ENCODE measurements at regions not wholly inside any gene's neighbourhood (a gene's known extent, or its start where the extent isn't known, plus 50 kb on each side); places are given as distances from the start of the nearest gene placed in this dataset.

DNA sequence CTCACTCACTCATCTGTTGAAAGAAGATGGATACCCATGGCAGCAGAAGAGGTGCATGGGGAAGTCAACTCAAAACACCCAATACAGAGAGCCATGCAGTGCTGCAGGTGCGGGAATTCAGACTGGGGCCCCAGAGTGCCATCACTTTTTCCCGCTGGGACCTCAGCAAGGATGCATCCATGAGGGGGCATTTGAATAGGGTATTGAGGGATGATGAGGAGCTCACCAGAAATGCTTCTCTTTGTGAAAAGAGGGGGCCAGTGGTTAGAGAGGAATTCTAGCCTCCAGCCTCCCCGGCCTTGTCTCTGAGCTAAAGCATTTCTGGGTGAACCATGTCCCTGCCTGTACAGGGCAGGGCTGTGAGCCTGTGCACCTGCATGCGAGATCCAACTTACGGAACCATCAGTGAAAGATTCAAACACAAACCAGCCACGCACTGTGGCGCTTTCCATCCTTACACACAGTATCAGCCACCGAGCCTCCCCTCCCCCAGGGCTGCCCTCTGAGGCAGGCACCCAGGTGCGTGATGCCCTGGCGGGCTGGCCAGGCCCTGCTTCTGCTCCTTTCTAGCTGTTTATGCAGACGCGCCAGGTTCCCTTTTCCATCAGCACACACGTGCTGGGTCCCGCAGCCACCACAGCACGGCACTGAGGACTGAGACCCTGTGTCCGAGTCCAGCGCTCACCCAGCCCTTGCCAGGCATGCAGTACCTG lies 1177.2 kb downstream of the BRD1 start:
- Mint-ChIP-seq H3K9me3 (peaks cover 0 to 4% (median 0%) of the 10 kb centered on the region in 3 donors), H3K4me1 (no peaks in the 10 kb centered on the region), H3K36me3 (no peaks in the 10 kb centered on the region), H3K27ac (no peak overlapping the region), H3K4me3 (no peak overlapping the region), H3K27me3 (no peaks in the 10 kb centered on the region)

DNA sequence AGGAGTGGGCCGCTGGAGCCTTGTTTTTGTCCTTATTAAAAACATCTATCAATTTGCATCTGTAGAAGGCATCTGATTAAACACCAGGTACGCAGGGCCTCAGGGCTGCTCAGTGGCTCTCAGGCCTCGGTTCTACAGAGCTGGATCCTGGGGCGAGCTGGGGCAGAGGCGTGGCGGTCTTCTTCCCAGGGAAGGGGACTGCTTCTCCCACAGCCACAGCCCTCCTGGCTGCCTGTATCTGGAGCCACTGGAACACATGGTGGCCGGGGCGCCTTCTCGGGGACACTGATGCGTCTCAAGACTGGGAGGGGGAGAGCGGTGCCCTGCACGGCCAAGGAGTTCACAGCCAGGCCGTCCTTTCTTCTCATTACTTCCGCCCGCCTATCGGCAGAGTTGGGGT lies 1178.2 kb downstream of the BRD1 start:
- H3K27ac Mint-ChIP-seq, result no peak overlapping the region
- no peak overlapping the region for H3K4me3 Mint-ChIP-seq
- H3K4me1 Mint-ChIP-seq, result no peaks in the 10 kb centered on the region
- peaks cover 0 to 2% (median 0%) of the 10 kb centered on the region in 3 donors for H3K9me3 Mint-ChIP-seq
- H3K36me3 Mint-ChIP-seq, result no peaks in the 10 kb centered on the region
- H3K27me3 Mint-ChIP-seq, result no peaks in the 10 kb centered on the region

DNA sequence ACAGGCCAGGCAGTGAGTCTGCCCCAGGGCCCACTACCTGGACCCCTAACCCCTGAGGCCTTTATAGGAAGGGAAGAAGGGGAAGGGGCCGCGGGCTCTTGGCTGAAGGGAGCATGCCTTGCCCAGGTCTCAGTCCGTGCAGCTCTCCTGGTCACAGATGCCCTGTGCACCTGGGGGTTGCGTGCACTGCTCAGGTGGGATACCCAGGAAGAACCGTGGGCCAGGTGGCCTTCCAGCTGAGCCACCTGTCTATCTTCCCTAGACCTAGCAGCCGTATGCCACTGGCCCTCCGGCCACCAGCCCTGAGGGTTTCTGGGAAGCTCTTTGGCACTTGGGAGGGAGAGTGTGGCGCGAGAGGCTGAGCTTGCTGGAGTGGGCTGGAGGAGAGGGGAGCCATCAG lies 1178.6 kb downstream of the BRD1 start:
- Mint-ChIP-seq H3K36me3 (no peaks in the 10 kb centered on the region), H3K27me3 (no peaks in the 10 kb centered on the region), H3K9me3 (peaks cover 0 to 2% (median 0%) of the 10 kb centered on the region in 3 donors), H3K4me1 (no peaks in the 10 kb centered on the region), H3K27ac (no peak overlapping the region), H3K4me3 (no peak overlapping the region)

DNA sequence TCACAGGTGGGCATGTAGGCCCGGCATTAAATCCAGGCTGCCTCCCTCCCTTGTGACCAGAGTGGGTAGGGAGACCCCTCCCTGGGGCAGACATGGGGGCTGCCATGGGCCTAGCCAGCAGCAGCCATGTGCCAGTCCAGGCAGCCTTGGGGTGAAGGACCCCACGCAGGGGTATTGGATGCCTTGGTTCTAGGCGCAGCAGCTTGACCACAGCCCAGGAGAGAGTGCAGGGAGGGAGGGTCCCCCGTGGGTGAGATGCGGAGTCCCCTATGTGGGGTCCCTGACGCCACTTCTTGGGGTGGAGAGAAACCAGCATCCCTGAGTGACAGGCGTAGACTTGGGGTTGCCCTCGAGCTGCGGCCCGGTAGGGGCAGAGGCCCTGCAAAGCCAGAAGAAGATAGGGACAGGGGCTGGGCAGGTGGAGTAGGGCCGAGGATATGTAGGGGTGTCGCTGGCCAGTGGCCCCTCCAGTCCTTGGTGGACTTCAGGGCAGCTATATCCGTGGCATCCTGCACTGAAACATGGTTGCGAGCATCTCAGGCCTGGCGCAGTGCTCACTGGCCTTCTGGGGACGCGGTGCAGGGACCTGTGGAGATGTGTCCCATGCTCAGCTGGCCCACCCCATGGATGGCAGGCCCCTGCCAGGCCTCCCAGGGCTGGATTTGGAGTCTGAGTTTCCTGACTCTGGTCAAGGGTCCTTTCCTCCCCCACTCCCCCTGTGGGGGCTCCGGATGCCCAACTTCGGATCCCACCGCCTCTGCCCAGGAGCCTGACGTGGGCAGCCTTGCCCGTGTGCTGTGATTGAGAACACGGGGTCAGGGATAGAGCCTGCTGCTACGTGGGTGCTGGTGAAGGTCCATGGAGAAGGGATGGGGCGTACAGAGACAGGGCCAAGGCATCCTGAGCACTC lies 1179.8 kb downstream of the BRD1 start:
- H3K27ac Mint-ChIP-seq, result no peak overlapping the region
- H3K4me3 Mint-ChIP-seq, result no peak overlapping the region
- H3K36me3 Mint-ChIP-seq, result no peaks in the 10 kb centered on the region
- peaks cover 0 to 2% (median 0%) of the 10 kb centered on the region in 3 donors for H3K9me3 Mint-ChIP-seq
- no peaks in the 10 kb centered on the region for H3K4me1 Mint-ChIP-seq
- H3K27me3 Mint-ChIP-seq, result no peaks in the 10 kb centered on the region

DNA sequence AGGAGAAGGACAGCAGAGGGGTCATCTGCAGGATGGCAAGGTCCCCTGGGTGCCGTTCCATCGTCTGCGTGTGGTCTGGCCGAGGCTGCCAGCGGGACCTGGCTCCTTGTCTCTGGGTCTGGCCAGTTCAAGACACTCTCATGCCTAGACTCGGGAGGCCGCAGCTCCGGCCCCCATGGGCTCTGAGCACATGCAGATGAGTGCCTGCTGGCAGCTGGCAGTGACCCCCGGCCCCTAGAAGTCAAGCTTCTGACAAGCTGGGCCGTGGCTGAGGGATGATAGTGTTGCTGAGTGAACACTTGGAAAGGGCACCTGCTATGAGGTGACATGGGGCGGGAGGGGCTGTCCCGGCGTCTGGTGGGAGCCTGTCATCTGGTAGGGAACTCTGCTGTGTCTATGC lies 1180.6 kb downstream of the BRD1 start:
- no peaks in the 10 kb centered on the region for H3K4me1 Mint-ChIP-seq
- H3K27me3 Mint-ChIP-seq, result no peaks in the 10 kb centered on the region
- peaks cover 0 to 2% (median 0%) of the 10 kb centered on the region in 3 donors for H3K9me3 Mint-ChIP-seq
- no peaks in the 10 kb centered on the region for H3K36me3 Mint-ChIP-seq
- H3K27ac Mint-ChIP-seq, result no peak overlapping the region
- H3K4me3 Mint-ChIP-seq, result no peak overlapping the region

DNA sequence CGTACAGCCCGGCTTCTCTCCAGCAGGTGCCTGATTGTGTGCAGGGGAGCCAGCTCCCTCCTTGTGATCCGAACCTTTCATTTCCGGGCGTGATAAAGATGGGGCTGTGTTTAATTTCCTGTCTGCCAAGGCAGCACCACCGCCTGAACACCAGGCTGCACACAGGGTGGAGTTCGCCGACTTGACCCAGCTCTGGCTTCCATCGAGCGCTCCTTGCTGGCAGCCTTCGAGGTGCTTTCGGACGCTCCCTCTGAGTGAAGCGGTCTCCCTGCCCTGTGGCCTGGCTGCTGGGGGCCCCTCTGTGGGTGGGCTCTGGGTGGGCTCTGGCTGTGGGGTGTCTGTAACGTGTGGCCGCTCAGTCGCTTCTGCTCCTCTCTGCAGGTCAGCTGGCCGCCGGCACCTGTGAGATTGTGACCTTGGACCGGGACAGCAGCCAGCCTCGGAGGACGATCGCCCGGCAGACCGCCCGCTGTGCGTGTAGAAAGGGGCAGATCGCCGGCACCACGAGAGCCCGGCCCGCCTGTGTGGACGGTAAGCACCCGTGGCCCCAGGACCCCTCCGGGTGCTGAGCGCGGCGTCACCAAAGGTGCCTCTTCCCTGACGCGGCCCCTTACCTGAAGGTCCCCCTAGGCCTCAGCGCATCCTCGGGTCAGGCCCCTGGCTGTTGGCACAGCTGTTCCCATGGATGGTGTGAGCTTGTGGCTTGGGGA lies 1181.3 kb downstream of the BRD1 start:
- Mint-ChIP-seq H3K4me3 (no peak overlapping the region), H3K27me3 (no peaks in the 10 kb centered on the region), H3K36me3 (no peaks in the 10 kb centered on the region), H3K27ac (no peak overlapping the region), H3K4me1 (no peaks in the 10 kb centered on the region), H3K9me3 (peaks cover 0 to 2% (median 0%) of the 10 kb centered on the region in 3 donors)

DNA sequence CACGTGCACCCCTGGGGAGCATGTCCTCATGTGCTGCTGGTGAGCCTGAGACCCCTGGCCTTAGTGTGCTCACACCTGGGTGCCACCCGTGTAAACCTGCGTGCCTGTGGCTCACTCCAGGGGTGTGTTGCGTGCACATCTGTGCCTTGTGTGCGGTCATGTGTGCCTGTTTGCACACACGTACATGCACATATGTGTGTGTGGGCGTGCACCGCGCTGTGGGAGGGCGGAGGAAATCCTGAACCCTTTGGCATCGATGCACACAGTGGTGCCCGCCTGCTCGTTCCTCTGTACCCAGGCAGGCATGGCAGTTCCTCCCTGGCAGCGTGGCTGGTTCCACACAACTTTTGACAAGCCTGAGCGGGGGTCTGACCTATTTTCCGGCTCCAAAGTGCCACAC lies 1181.9 kb downstream of the BRD1 start:
- Mint-ChIP-seq H3K4me3 (no peak overlapping the region), H3K27ac (no peak overlapping the region), H3K4me1 (no peaks in the 10 kb centered on the region), H3K9me3 (peaks cover 0 to 2% (median 0%) of the 10 kb centered on the region in 3 donors), H3K27me3 (no peaks in the 10 kb centered on the region), H3K36me3 (no peaks in the 10 kb centered on the region)

DNA sequence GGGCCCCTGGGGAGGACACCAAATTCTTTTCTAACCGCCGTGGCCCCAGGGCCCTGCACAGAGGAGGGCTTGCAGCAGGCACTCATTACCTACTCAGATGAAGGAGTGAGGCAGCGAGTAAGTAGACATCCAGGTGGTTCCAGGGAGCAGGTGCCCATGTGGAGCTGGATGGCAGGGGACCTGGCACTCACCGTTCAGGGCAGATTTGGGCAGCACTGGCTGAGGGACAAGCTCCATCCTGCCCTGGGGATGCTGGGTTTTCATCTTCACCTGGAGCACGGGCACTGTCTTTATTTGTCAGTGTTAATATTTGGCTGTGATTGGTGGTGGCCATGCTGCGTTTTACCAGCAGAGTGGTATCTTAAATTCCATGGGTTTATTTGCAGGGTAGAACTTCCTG lies 1182.7 kb downstream of the BRD1 start:
- no peaks in the 10 kb centered on the region for H3K27me3 Mint-ChIP-seq
- no peaks in the 10 kb centered on the region for H3K36me3 Mint-ChIP-seq
- no peak overlapping the region for H3K4me3 Mint-ChIP-seq
- peaks cover 0 to 2% (median 0%) of the 10 kb centered on the region in 3 donors for H3K9me3 Mint-ChIP-seq
- H3K27ac Mint-ChIP-seq, result no peak overlapping the region
- H3K4me1 Mint-ChIP-seq, result no peaks in the 10 kb centered on the region

DNA sequence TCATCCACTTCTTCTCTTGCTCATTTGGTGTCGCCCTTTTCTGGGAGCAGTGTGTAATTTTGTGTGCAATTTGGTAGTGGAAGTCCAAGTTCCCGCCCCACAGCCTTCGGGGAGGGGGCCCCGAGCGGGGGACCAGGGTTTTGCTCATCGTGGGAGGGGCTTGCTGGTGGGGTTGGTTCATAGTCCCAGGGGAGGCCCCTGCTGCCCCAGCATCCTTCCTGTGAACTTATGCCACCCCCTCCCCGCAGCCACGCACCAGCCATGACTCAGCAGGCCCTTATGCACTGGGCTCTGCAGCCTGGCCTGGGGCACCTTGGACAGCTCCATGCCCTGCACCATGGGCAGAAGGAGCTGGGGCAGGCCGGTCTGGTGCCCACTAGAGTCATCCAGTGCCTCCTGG lies 1183.6 kb downstream of the BRD1 start:
- H3K36me3 Mint-ChIP-seq, result no peaks in the 10 kb centered on the region
- H3K9me3 Mint-ChIP-seq, result peaks cover 0 to under 1% (median 0%) of the 10 kb centered on the region in 3 donors
- H3K4me1 Mint-ChIP-seq, result no peaks in the 10 kb centered on the region
- no peaks in the 10 kb centered on the region for H3K27me3 Mint-ChIP-seq
- H3K4me3 Mint-ChIP-seq, result no peak overlapping the region
- H3K27ac Mint-ChIP-seq, result no peak overlapping the region

DNA sequence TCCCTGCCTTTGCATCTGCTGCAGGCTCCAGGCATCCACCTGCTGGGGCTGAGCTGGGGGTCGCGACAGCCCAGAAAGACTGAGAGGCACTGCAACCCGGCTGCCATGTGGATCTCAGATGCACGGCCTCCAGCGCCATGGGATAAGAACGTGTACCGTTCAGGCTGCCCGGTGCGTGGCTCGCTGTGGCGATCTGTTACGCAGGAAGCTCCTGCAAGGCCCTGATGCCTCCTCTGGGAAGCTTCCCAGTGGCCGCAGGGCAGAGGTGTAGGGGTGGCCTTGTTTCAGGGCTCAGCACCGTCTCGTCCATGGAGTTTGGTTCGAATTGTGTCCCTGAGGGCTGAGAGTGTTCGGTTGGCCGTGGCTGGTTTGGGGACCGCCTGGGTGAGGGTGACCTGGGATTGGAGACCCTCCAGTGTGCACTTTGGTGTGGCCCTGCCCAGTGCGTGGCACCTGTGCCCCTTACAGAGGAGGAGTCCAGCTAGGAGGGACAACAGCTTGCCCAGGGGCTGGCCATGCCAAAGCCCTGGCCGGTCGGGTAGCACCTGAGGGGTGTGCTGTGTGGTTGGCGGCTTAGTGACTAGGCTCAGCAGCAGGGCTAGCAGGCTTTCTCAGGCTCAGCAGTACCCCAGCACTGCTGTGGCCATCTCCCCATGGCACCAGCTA lies 1184.5 kb downstream of the BRD1 start:
- no peak overlapping the region for H3K27ac Mint-ChIP-seq
- no peaks in the 10 kb centered on the region for H3K36me3 Mint-ChIP-seq
- no peaks in the 10 kb centered on the region for H3K4me1 Mint-ChIP-seq
- H3K9me3 Mint-ChIP-seq, result no peaks in the 10 kb centered on the region
- no peak overlapping the region for H3K4me3 Mint-ChIP-seq
- H3K27me3 Mint-ChIP-seq, result no peaks in the 10 kb centered on the region

DNA sequence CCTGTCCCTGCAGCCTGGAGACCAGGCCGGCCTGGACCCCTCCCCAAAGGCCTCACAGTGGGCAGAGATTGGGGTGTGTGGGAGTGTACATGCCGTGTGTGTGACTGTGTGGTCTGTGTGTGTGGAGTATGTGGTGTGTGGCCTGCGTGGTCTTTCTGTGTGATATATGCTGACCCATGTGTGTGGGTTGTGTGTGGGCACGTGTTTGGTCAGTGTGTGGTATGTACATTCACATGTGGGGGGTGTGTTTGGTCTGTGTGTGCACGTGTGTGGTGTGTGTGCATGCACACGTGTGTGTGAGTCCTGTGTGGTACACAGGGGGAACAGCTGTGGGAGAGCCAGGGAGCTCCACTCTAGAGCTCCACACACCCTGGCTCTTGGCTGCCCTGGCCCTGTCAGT lies 1185.1 kb downstream of the BRD1 start:
- Mint-ChIP-seq H3K4me1 (no peaks in the 10 kb centered on the region), H3K4me3 (no peak overlapping the region), H3K27me3 (no peaks in the 10 kb centered on the region), H3K36me3 (no peaks in the 10 kb centered on the region), H3K27ac (no peak overlapping the region), H3K9me3 (no peaks in the 10 kb centered on the region)

DNA sequence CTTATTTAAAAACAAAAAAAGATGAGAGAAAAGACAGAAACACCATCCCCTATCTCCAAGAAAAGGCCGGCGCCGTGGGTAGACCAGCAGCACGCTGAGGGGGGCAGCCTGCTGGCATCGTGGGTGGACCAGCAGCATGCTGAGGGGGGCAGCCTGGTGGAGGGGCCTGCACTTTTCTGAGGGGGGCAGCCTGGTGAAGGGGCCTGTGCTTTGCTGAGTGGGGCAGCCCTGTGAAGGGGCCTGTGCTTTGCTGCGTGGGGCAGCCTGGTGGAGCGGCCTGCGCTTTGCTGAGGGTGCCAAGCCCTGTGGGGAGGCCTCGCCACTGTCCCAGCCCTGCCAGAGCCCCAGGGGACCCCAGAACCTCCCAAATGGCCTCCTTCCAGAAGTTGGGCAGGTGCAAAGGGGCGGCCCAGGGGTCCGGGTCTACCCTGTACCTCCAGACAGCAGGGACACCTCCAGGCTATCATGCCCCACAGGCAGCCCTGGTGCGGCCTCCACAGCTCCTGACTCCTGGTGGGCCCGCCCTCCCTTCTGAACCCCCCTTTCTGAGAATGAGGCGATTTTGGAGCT lies 1185.7 kb downstream of the BRD1 start:
- Mint-ChIP-seq H3K4me1 (no peaks in the 10 kb centered on the region), H3K4me3 (no peak overlapping the region)

DNA sequence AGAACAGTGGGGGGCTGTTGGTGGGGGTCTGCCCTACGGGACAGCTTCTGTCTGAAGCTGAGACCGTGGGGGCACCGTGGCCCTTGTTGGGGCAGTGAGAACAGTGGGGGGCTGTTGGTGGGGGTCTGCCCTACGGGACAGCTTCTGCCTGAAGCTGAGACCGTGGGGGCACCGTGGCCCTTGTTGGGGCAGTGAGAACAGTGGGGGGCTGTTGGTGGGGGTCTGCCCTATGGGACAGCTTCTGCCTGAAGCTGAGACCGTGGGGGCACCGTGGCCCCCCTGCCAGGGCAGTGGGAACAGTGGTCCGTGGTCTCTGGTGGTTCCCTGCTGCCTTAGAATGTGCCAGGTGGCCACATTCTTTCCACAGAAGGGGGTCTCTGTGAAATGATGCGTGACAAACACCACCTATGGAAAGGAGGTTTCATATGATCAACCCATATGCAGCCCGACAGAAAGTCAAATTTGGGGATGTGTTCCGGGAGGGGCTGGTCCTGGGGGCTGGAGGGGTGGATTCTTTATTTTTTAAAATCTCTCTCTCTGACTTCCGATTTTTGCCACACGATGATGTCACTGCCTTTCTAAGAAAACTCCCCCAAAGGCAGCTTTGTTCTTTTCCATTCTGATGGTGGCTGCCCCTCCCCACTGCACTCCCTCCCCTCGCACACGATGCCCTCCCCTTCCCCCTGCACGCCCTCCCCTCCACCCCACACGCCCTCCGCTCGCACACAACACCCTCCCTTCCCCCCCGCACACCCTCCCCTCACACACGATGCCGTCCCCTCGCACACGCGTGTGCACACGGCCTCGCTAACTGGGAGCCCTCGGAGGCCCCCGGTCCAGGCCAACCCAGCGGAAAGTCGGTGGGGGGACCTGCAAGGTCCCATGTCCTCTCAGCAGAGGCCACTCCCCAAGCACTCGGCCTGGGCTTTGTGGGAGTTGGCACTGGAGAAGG lies 1186.5 kb downstream of the BRD1 start:
- no peak overlapping the region for H3K27ac Mint-ChIP-seq
- H3K36me3 Mint-ChIP-seq, result no peaks in the 10 kb centered on the region
- no peaks in the 10 kb centered on the region for H3K27me3 Mint-ChIP-seq
- H3K4me3 Mint-ChIP-seq, result no peak overlapping the region
- peaks cover 0 to 2% (median 0%) of the 10 kb centered on the region in 3 donors for H3K4me1 Mint-ChIP-seq
- H3K9me3 Mint-ChIP-seq, result no peaks in the 10 kb centered on the region

More for the DNA sequence above, 1185.7 kb downstream of the BRD1 start:
- H3K27ac Mint-ChIP-seq, result no peak overlapping the region
- H3K27me3 Mint-ChIP-seq, result no peaks in the 10 kb centered on the region
- no peaks in the 10 kb centered on the region for H3K36me3 Mint-ChIP-seq
- no peaks in the 10 kb centered on the region for H3K9me3 Mint-ChIP-seq
